Large intestine (tissue), 3 donors: ENCODE measurements at regions not wholly inside any gene's neighbourhood (a gene's known extent, or its start where the extent isn't known, plus 50 kb on each side); places are given as distances from the start of the nearest gene placed in this dataset.
"Not testable (repeated sequence)": the region's sequence is repeated elsewhere in the genome, so short reads cannot be mapped to it uniquely, and the experiment has no call there.

Source experiments
- DNase-seq, 2 donors: peaks; one replicate each; pipeline versions ENCODE4 v3.0.0 to v3.0.0-alpha.2; 2013
- H3K27ac ChIP-seq: one replicate; pipeline ENCODE4 v1.5.1; 2013; ENCODE audit warnings: low read length
- H3K27me3 ChIP-seq: 2 replicates; pipeline ENCODE4 v1.6.1; 2013; ENCODE audit warnings: low read length; ENCODE audit not compliant: control insufficient read depth, insufficient read depth
- H3K36me3 ChIP-seq: 2 replicates; pipeline ENCODE4 v1.6.1; 2013; ENCODE audit warnings: low read length; ENCODE audit not compliant: control insufficient read depth, insufficient read depth
- H3K4me1 ChIP-seq: one replicate; pipeline ENCODE4 v1.6.1; 2013; ENCODE audit warnings: low read length; ENCODE audit not compliant: control insufficient read depth, insufficient read depth
- H3K4me3 ChIP-seq: one replicate; pipeline ENCODE4 v1.5.1; 2013; ENCODE audit warnings: low read length
- H3K9me3 ChIP-seq: one replicate; pipeline ENCODE4 v1.6.1; 2013; ENCODE audit warnings: mild to moderate bottlenecking, low read depth, low read length, moderate library complexity; ENCODE audit not compliant: control insufficient read depth
- WGBS: methylation state at CpG from one replicate; pipeline ENCODE4 v1.1.5; 2013; ENCODE audit warnings: low lambda C conversion rate; ENCODE audit not compliant: insufficient coverage; 5-methylcytosine and 5-hydroxymethylcytosine counted together

DNA sequence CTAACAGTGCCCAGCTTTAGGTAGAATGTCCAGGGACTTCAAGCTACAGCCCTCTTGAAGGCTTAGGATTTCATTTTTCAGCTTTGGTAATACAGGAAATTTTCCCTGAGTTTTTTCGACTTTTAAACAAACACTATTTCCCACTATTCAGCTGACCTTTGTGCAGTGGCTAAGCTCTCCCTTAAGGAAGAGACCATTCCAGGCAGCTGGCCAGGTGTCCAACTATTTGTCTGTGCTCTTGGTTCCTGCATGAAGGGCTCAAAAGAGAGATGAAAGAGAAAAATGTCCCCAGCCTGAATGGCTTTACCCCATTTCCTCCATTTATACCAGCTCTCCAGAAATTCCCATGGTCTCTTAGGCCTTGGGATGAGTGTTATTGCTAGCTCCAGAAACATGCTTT is 111.9 kb upstream of the KLF8 start:
- no peak overlapping the region for H3K27ac ChIP-seq
- no peaks in the 10 kb centered on the region for H3K4me1 ChIP-seq
- H3K27me3 ChIP-seq: no peaks in the 10 kb centered on the region
- H3K36me3 ChIP-seq: no peaks in the 10 kb centered on the region
- no peak for DNase-seq
- H3K4me3 ChIP-seq: no peak overlapping the region
- no CpG with 5 or more reads among the region's 1 CpG for WGBS
- H3K9me3 ChIP-seq: no peaks in the 10 kb centered on the region

DNA sequence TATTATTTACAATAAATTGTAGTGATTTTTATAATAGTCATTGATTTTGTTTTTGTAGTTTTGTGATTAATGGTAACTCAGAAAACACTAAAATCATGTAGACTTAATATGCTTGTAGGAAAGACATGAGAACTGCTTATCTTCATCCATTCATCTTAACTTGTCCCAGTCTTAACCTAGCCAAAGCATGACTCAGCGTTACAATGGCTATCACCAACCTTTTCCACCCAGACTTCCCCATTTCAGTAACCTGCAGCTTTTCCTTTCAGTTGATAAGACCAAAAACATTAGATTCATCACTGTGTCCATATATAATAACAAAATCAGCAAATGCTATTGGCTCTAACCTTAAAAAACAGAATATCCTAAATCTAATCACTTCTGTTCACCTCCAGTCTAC is 106.2 kb upstream of the KLF8 start:
- H3K4me1 ChIP-seq: peaks cover 5% of the 10 kb centered on the region
- no peaks in the 10 kb centered on the region for H3K27me3 ChIP-seq
- no peaks in the 10 kb centered on the region for H3K36me3 ChIP-seq
- no peaks in the 10 kb centered on the region for H3K9me3 ChIP-seq
- H3K4me3 ChIP-seq: no peak overlapping the region
- no peak for DNase-seq
- WGBS: no CpG with 5 or more reads among the region's 1 CpG
- H3K27ac ChIP-seq: no peak overlapping the region

DNA sequence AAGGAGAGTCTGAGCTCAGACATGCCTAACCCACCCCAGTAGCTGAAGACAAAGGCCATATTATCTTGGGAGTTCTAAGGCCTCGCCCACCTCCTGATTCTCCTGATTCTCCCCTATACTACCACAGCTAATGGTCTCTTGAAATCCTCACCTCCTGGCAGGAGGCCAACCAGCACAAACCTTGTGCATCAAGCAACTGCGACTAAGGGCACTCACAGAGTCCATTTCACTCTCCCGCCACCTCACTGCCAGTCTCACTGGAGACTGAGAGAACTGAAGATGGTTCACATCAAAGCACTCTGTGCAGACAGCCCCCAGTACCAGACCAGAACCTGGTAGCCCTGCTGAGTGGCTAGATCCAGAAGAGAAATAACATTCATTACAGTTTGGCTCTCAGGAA is 102.1 kb upstream of the KLF8 start:
- no peaks in the 10 kb centered on the region for H3K9me3 ChIP-seq
- H3K27me3 ChIP-seq: no peaks in the 10 kb centered on the region
- DNase-seq: peak; percentile 23 to 57
- H3K4me1 ChIP-seq: peaks cover 5% of the 10 kb centered on the region
- no peak overlapping the region for H3K27ac ChIP-seq
- H3K4me3 ChIP-seq: no peak overlapping the region
- no CpG with 5 or more reads among the region's 3 CpGs for WGBS
- no peaks in the 10 kb centered on the region for H3K36me3 ChIP-seq

DNA sequence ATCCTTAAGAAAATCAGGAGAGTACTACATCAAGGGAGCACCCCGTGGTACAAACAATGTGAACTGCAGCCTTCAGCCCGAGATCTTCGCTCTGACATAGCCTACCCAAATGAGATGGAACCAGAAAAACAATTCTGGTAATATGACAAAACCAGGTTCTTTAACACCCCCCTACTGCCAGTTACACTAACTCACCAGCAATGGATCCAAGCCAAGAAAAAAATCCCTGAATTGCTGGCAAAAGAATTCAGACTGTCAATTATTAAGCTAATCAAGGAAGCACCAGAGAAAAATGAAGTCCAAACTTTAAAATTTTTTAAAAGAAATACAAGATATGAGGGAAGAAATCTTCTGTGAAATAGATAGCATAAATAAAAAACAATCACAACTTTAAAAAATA is 101.7 kb upstream of the KLF8 start:
- WGBS: no CpG with 5 or more reads among the region's 3 CpGs
- no peak overlapping the region for H3K27ac ChIP-seq
- no peak overlapping the region for H3K4me3 ChIP-seq
- no peaks in the 10 kb centered on the region for H3K27me3 ChIP-seq
- peaks cover 5% of the 10 kb centered on the region for H3K4me1 ChIP-seq
- DNase-seq: peak in 1 of 2 donors; percentile 40
- no peaks in the 10 kb centered on the region for H3K9me3 ChIP-seq
- H3K36me3 ChIP-seq: no peaks in the 10 kb centered on the region

DNA sequence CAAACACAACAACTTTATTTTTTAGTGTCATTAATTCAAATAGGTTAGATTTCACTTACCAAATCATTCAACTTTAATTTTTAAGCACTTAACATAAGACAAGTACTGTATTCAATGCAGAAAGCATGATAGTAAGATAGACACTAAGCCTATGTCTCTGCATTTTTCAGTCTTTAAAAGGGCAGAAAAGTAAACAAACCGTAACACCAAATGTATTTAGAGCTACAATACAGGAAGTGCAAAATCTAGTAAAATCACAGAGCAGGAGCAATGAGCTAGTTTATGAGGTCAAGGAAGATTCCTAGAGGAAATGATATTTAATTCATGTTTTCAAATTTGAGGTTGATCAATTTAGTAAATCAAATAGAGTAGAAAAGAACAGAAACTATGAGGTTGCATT is 68.0 kb upstream of the KLF8 start:
- not testable (repeated sequence) for DNase-seq, H3K4me3 ChIP-seq

More for the DNA sequence above, 68.0 kb upstream of the KLF8 start:
- H3K27me3 ChIP-seq, H3K4me1 ChIP-seq, H3K36me3 ChIP-seq, H3K9me3 ChIP-seq, H3K27ac ChIP-seq: not testable (repeated sequence)
- WGBS: no CpG with 5 or more reads among the region's 1 CpG
